H9 (cell line): ENCODE measurements at regions not wholly inside any gene's neighbourhood (a gene's known extent, or its start where the extent isn't known, plus 50 kb on each side); places are given as distances from the start of the nearest gene placed in this dataset.

ENCODE experiments used
- DNase-seq: peaks from one replicate; pipeline ENCODE4 v3.0.0-alpha.2; 2017
- H2AFZ ChIP-seq: one replicate; pipeline ENCODE4 v1.6.1; 2013; ENCODE audit warnings: mild to moderate bottlenecking, low read length, control low read depth, moderate library complexity
- H2AK5ac ChIP-seq: 2 replicates; pipeline ENCODE4 v1.6.1; 2013; ENCODE audit warnings: low read length, control low read depth, mixed read lengths; ENCODE audit not compliant: insufficient read length
- H2BK120ac ChIP-seq: one replicate; pipeline ENCODE4 v1.6.1; 2013; ENCODE audit warnings: low read depth, mild to moderate bottlenecking, low read length, control low read depth, inconsistent platforms; ENCODE audit not compliant: poor library complexity, severe bottlenecking
- H2BK12ac ChIP-seq: 2 replicates; pipeline ENCODE4 v1.6.1; 2013; ENCODE audit warnings: low read length, control low read depth, mixed read lengths, low read depth; ENCODE audit not compliant: insufficient read length
- H2BK15ac ChIP-seq: 2 replicates; pipeline ENCODE4 v1.6.1; 2013; ENCODE audit warnings: low read depth, low read length, control low read depth
- H2BK20ac ChIP-seq: one replicate; pipeline ENCODE4 v1.6.1; 2013; ENCODE audit warnings: low read depth, mild to moderate bottlenecking, low read length, control low read depth, inconsistent platforms; ENCODE audit not compliant: poor library complexity, severe bottlenecking
- H2BK5ac ChIP-seq: 2 replicates; pipeline ENCODE4 v1.6.1; 2013; ENCODE audit warnings: low read length, control low read depth, mixed read lengths; ENCODE audit not compliant: insufficient read length
- H3K14ac ChIP-seq: 2 replicates; pipeline ENCODE4 v1.6.1; 2013; ENCODE audit warnings: low read length, control low read depth; ENCODE audit not compliant: insufficient read depth
- H3K18ac ChIP-seq: 2 replicates; pipeline ENCODE4 v1.6.1; 2013; ENCODE audit warnings: low read depth, mild to moderate bottlenecking, mixed read lengths, low read length, control low read depth; ENCODE audit not compliant: insufficient read length
- H3K23ac ChIP-seq: 2 replicates; pipeline ENCODE4 v1.6.1; 2013; ENCODE audit warnings: low read length, control low read depth, mixed read lengths, low read depth; ENCODE audit not compliant: insufficient read length
- H3K23me2 ChIP-seq: 2 replicates; pipeline ENCODE4 v1.6.1; 2013; ENCODE audit warnings: low read depth, mild to moderate bottlenecking, mixed read lengths, low read length, control low read depth; ENCODE audit not compliant: insufficient read length, poor library complexity, severe bottlenecking
- H3K27ac ChIP-seq: 2 replicates; pipeline ENCODE4 v1.5.1; 2013; ENCODE audit warnings: low read length, control low read depth, mixed read lengths, low read depth; ENCODE audit not compliant: insufficient read length
- H3K27me3 ChIP-seq: 2 replicates; pipeline ENCODE4 v1.6.1; 2013; ENCODE audit warnings: low read length, control low read depth, inconsistent platforms; ENCODE audit not compliant: insufficient read depth
- H3K4ac ChIP-seq: 2 replicates; pipeline ENCODE4 v1.6.1; 2013; ENCODE audit warnings: low read depth, mild to moderate bottlenecking, control low read depth, inconsistent platforms, low read length, moderate library complexity
- H3K4me1 ChIP-seq: 2 replicates; pipeline ENCODE4 v1.6.1; 2013; ENCODE audit warnings: low read length, control low read depth, inconsistent platforms; ENCODE audit not compliant: insufficient read depth
- H3K4me2 ChIP-seq: 2 replicates; pipeline ENCODE4 v1.6.1; 2013; ENCODE audit warnings: low read length, control low read depth, mixed read lengths; ENCODE audit not compliant: insufficient read length, insufficient read depth
- H3K56ac ChIP-seq: 2 replicates; pipeline ENCODE4 v1.6.1; 2013; ENCODE audit warnings: low read depth, mild to moderate bottlenecking, mixed read lengths, low read length, control low read depth; ENCODE audit not compliant: insufficient read length
- H3K79me1 ChIP-seq: 2 replicates; pipeline ENCODE4 v1.6.1; 2013; ENCODE audit warnings: low read depth, mild to moderate bottlenecking, moderate library complexity, low read length, control low read depth, inconsistent platforms; ENCODE audit not compliant: insufficient read depth, poor library complexity, severe bottlenecking
- H3K79me2 ChIP-seq: 2 replicates; pipeline ENCODE4 v1.6.1; 2013; ENCODE audit warnings: low read length, control low read depth, inconsistent platforms; ENCODE audit not compliant: insufficient read depth
- H3K9ac ChIP-seq: 2 replicates; pipeline ENCODE4 v1.6.1; 2013; ENCODE audit warnings: low read length, control low read depth, mixed read lengths; ENCODE audit not compliant: insufficient read length; ENCODE audit errors: extremely low read depth
- H3K9me3 ChIP-seq: one replicate; pipeline ENCODE4 v1.6.1; 2013; ENCODE audit warnings: low read depth, low read length, inconsistent platforms; ENCODE audit not compliant: control insufficient read depth
- H3T11ph ChIP-seq: one replicate; pipeline ENCODE4 v1.6.1; 2013; ENCODE audit warnings: mild to moderate bottlenecking, low read length, control low read depth, inconsistent platforms
- H4K20me1 ChIP-seq: one replicate; pipeline ENCODE4 v1.6.1; 2013; ENCODE audit not compliant: control insufficient read depth, insufficient read length, insufficient read depth
- H4K5ac ChIP-seq: 2 replicates; pipeline ENCODE4 v1.6.1; 2013; ENCODE audit warnings: low read depth, mild to moderate bottlenecking, mixed read lengths, low read length, control low read depth; ENCODE audit not compliant: insufficient read length
- H4K8ac ChIP-seq: replicated peaks from 2 replicates; pipeline ENCODE4 v1.6.1; 2013; ENCODE audit warnings: low read length, control low read depth, mixed read lengths, low read depth; ENCODE audit not compliant: insufficient read length
- H4K91ac ChIP-seq: 2 replicates; pipeline ENCODE4 v1.6.1; 2013; ENCODE audit warnings: low read depth, mild to moderate bottlenecking, moderate library complexity, mixed read lengths, low read length, control low read depth; ENCODE audit not compliant: insufficient read length
- H3K27ac Mint-ChIP-seq, 3 experiments: 2 replicates in 2 of 3; 3 replicates in 1 of 3; pipeline ENCODE4 v1.8.0; 2020 to 2021; ENCODE audit warnings: mixed read lengths in 3 of 3, mild to moderate bottlenecking in 1 of 3, moderate library complexity in 1 of 3
- H3K27me3 Mint-ChIP-seq: 2 replicates; pipeline ENCODE4 v1.8.0; 2021; ENCODE audit warnings: low read depth, mild to moderate bottlenecking, moderate library complexity, mixed read lengths
- H3K36me3 Mint-ChIP-seq, 3 experiments: 2 replicates in 2 of 3; 3 replicates in 1 of 3; pipeline ENCODE4 v1.8.0; 2020 to 2021; ENCODE audit warnings: low read depth in 3 of 3, mixed read lengths in 3 of 3; ENCODE audit not compliant: insufficient read depth in 1 of 3
- H3K4me1 Mint-ChIP-seq, 2 experiments: 2 replicates each; pipeline ENCODE4 v1.8.0; 2020; ENCODE audit warnings: mixed read lengths in 2 of 2
- H3K4me3 Mint-ChIP-seq, 2 experiments: 2 replicates in 1 of 2; 3 replicates in 1 of 2; pipeline ENCODE4 v1.8.0; 2020 to 2021; ENCODE audit warnings: mild to moderate bottlenecking in 2 of 2, mixed read lengths in 2 of 2, moderate library complexity in 1 of 2
- H3K9me3 Mint-ChIP-seq, 2 experiments: 2 replicates in 1 of 2; 3 replicates in 1 of 2; pipeline ENCODE4 v1.8.0; 2020; ENCODE audit warnings: mild to moderate bottlenecking in 2 of 2, mixed read lengths in 2 of 2, moderate library complexity in 1 of 2
- CTCF ChIP-seq: fragments of 200-600 bp; sonication (generic); conservative IDR thresholded peaks from 3 replicates; pipeline ENCODE4 v1.8.0; 2021; ENCODE audit warnings: antibody characterized with exemption, mild to moderate bottlenecking
- WGBS: extraction: QIAGEN DNeasy Blood & Tissue Kit; methylation state at CpG from one replicate; pipeline ENCODE4 v1.1.7; 2013; ENCODE audit warnings: missing lambda C conversion rate, low lambda C conversion rate, mixed read lengths; ENCODE audit not compliant: insufficient read length; ENCODE audit errors: extremely low coverage; 5-methylcytosine and 5-hydroxymethylcytosine counted together

- no peak overlapping the region for H4K5ac ChIP-seq
- no peak overlapping the region for H3K18ac ChIP-seq
- H3K27me3 ChIP-seq, result no peaks in the 10 kb centered on the region
- H3K27ac ChIP-seq, result no peak overlapping the region
- Mint-ChIP-seq H3K27ac (no peak overlapping the region), H3K27me3 (peaks cover 30% of the 10 kb centered on the region), H3K4me3 (no peak overlapping the region), H3K36me3 (no peaks in the 10 kb centered on the region; a peak in 1 of 7 replicates), H3K9me3 (no peaks in the 10 kb centered on the region; a peak in 2 of 5 replicates), H3K4me1 (peaks cover 3 to 5% of the 10 kb centered on the region in 2 experiments; a peak in 3 of 4 replicates)
- H2BK20ac ChIP-seq, result no peak overlapping the region
- H3K79me1 ChIP-seq, result no peaks in the 10 kb centered on the region
- no peaks in the 10 kb centered on the region for H3K9me3 ChIP-seq
- no peak overlapping the region for H3K9ac ChIP-seq
- no peak overlapping the region for H2BK15ac ChIP-seq
- no peak overlapping the region for H3K56ac ChIP-seq
- no peak overlapping the region for H3K14ac ChIP-seq
- no peaks in the 10 kb centered on the region; the same call in 1 of the 2 replicates for H3K4me1 ChIP-seq
- H2AK5ac ChIP-seq, result no peak overlapping the region
- H4K8ac ChIP-seq, result no peak overlapping the region
- no peaks in the 10 kb centered on the region for H3K23me2 ChIP-seq
- no peak overlapping the region for H2BK12ac ChIP-seq
- H3K79me2 ChIP-seq, result no peaks in the 10 kb centered on the region
- H3K23ac ChIP-seq, result no peak overlapping the region
- H2BK120ac ChIP-seq, result no peak overlapping the region
- no peak overlapping the region for H2AFZ ChIP-seq
- no peak overlapping the region for H3K4ac ChIP-seq
- no peak overlapping the region for H2BK5ac ChIP-seq
- no peak for TF ChIP-seq CTCF
- DNase-seq, result no peak
- no CpG with 5 or more reads among the region's 1 CpG for WGBS
- no peaks in the 10 kb centered on the region for H4K20me1 ChIP-seq
- H3K4me2 ChIP-seq, result no peak overlapping the region
- H3T11ph ChIP-seq, result no peak overlapping the region
- H4K91ac ChIP-seq, result no peak overlapping the region
Measured at GRCh38 chr2:240238201-240238600, 97.7 kb upstream of the OTOS start.
